Endothelial cell of umbilical vein (primary cell): ENCODE measurements at regions not wholly inside any gene's neighbourhood (a gene's known extent, or its start where the extent isn't known, plus 50 kb on each side); places are given as distances from the start of the nearest gene placed in this dataset.

Experiments
- BruUV-seq: library from RNA; stranded (reverse); fragments of 400-500 nt; replicated peaks from 2 replicates; lab custom pipeline; 2021; lab: Mats Ljungman, UMichigan
- CTCF ChIA-PET: fragments of 300-600, 350-600 bp; sonication (Branson Sonifier 250); formaldehyde crosslinking; loops from one replicate; lab custom pipeline; 2021; ENCODE audit warnings: antibody characterized with exemption, inconsistent platforms; lab: Charles Lee
- POLR2A ChIA-PET: fragments of 300-600, 350-600 bp; sonication (Branson Sonifier 250); formaldehyde crosslinking; loops from one replicate; lab custom pipeline; 2021; ENCODE audit warnings: antibody characterized with exemption, inconsistent platforms; lab: Charles Lee
- DNase-seq: peaks from one replicate; pipeline ENCODE4 v3.0.0-alpha.2; 2011; ENCODE audit warnings: low read depth, low spot score
- FAIRE-seq: peaks from 2 replicates; lab custom pipeline; 2011; peaks lifted over from hg19 to GRCh38; lab: Jason Lieb, UNC
- H2AFZ ChIP-seq: 2 replicates; pipeline ENCODE4 v1.6.0; 2012; ENCODE audit warnings: low read depth, low read length, control low read depth, inconsistent platforms
- H3K27ac ChIP-seq: 2 replicates; pipeline ENCODE4 v1.5.1; 2011; ENCODE audit warnings: low read depth, mild to moderate bottlenecking, control low read depth, low read length, moderate library complexity; ENCODE audit not compliant: insufficient read depth
- H3K27me3 ChIP-seq, 2 experiments: 2 replicates each; pipeline versions ENCODE4 v1.6.0 to v1.6.1; 2011; ENCODE audit warnings: low read length in 2 of 2, mixed read lengths in 1 of 2; ENCODE audit not compliant: control insufficient read depth in 2 of 2, insufficient read depth in 2 of 2
- H3K36me3 ChIP-seq, 2 experiments: 2 replicates in 1 of 2; 3 replicates in 1 of 2; pipeline ENCODE4 v1.5.1; 2011; ENCODE audit warnings: low read length in 2 of 2, mild to moderate bottlenecking in 1 of 2, moderate library complexity in 1 of 2; ENCODE audit not compliant: control insufficient read depth in 2 of 2, insufficient read depth in 2 of 2; ENCODE audit errors: extremely low read depth in 1 of 2
- H3K4me1 ChIP-seq: 3 replicates; pipeline ENCODE4 v1.5.1; 2011; ENCODE audit warnings: mild to moderate bottlenecking, low read length; ENCODE audit not compliant: control insufficient read depth, insufficient read depth; ENCODE audit errors: extremely low read depth
- H3K4me2 ChIP-seq: 2 replicates; pipeline ENCODE4 v1.6.1; 2011; ENCODE audit warnings: low read length, control low read depth, mixed read lengths; ENCODE audit not compliant: insufficient read depth
- H3K4me3 ChIP-seq, 3 experiments: fragments of 200-600 bp in 1 of 3; sonication (generic), shearing (Covaris generic) in 1 of 3; replicated peaks in 1 of 3; 2 replicates each; pipeline ENCODE4 v1.5.1; 2011 to 2016; ENCODE audit warnings: control low read depth in 3 of 3, low read length in 3 of 3, mild to moderate bottlenecking in 2 of 3, inconsistent platforms in 1 of 3, low read depth in 1 of 3, moderate library complexity in 1 of 3; ENCODE audit not compliant: insufficient read depth in 1 of 3
- H3K79me2 ChIP-seq: 2 replicates; pipeline ENCODE4 v1.6.0; 2012; ENCODE audit warnings: low read length, inconsistent platforms; ENCODE audit not compliant: control insufficient read depth, insufficient read depth
- H3K9ac ChIP-seq: replicated peaks from 2 replicates; pipeline ENCODE3; 2011; ENCODE audit warnings: low read length, control low read depth; ENCODE audit not compliant: insufficient read depth; ENCODE audit errors: extremely low read depth
- H3K9me1 ChIP-seq: replicated peaks from 3 replicates; pipeline ENCODE4 v1.6.0; 2011; ENCODE audit warnings: mild to moderate bottlenecking, low read length; ENCODE audit not compliant: control insufficient read depth, insufficient read depth; ENCODE audit errors: extremely low read depth
- H3K9me3 ChIP-seq: replicated peaks from 2 replicates; pipeline ENCODE4 v1.5.1; 2012; ENCODE audit warnings: low read length, inconsistent platforms; ENCODE audit not compliant: control insufficient read depth, insufficient read depth
- H4K20me1 ChIP-seq: replicated peaks from 2 replicates; pipeline ENCODE3; 2011; ENCODE audit warnings: mild to moderate bottlenecking, low read length; ENCODE audit not compliant: control insufficient read depth, insufficient read depth; ENCODE audit errors: extremely low read depth
- CTCF ChIP-seq, 2 donors: IDR thresholded peaks; 1 replicate in 1 of 2; 2 replicates in 1 of 2; pipeline ENCODE4 v1.5.1; 2011; ENCODE audit warnings: low read length in 2 of 2, mild to moderate bottlenecking in 2 of 2, moderate library complexity in 2 of 2, control low read depth in 1 of 2, inconsistent platforms in 1 of 2, low read depth in 1 of 2; ENCODE audit not compliant: insufficient read depth in 1 of 2; ENCODE audit errors: extremely low read depth in 1 of 2
- EZH2 ChIP-seq: IDR thresholded peaks from 2 replicates; pipeline ENCODE4 v1.6.1; 2012; ENCODE audit warnings: borderline replicate concordance, low read depth, mild to moderate bottlenecking, moderate library complexity, low read length, inconsistent platforms; ENCODE audit not compliant: severe bottlenecking
- FOS ChIP-seq: IDR thresholded peaks from 2 replicates; pipeline ENCODE4 v1.6.1; 2011; ENCODE audit warnings: mild to moderate bottlenecking, low read length, moderate library complexity, borderline replicate concordance; ENCODE audit not compliant: insufficient read depth
- GATA2 ChIP-seq: IDR thresholded peaks from 2 replicates; pipeline ENCODE4 v1.7.0; 2011; ENCODE audit warnings: low read depth, mild to moderate bottlenecking, moderate library complexity, mixed read lengths, low read length; ENCODE audit not compliant: insufficient read length, insufficient read depth
- JUN ChIP-seq: IDR thresholded peaks from 2 replicates; pipeline ENCODE4 v1.6.1; 2011; ENCODE audit warnings: borderline replicate concordance, low read depth; ENCODE audit not compliant: insufficient read length, insufficient read depth
- MAX ChIP-seq: IDR thresholded peaks from 2 replicates; pipeline ENCODE4 v1.6.1; 2011; ENCODE audit not compliant: insufficient read depth, insufficient read length
- MYC ChIP-seq: IDR thresholded peaks from one replicate; pipeline ENCODE4 v1.6.1; 2011; ENCODE audit warnings: mild to moderate bottlenecking, low read depth, low read length
- POLR2A ChIP-seq: IDR thresholded peaks from 2 replicates; pipeline ENCODE4 v1.6.1; 2012; ENCODE audit warnings: low read depth, mild to moderate bottlenecking, control low read depth, low read length
- POLR2AphosphoS5 ChIP-seq: IDR thresholded peaks from 2 replicates; pipeline ENCODE4 v1.6.1; 2012; ENCODE audit warnings: low read depth, mild to moderate bottlenecking, control low read depth, low read length, moderate library complexity; ENCODE audit not compliant: insufficient read depth
- dilution Hi-C: fragments of 300-500 bp; cut with MboI; formaldehyde crosslinking; loops from one replicate; pipeline ENCODE4 v1.15.0; 2019; ENCODE audit warnings: low sequenced_read_pairs; ENCODE audit not compliant: extremely low pct_ligation_motif_present
- intact Hi-C: fragments of 100-400 bp; cut with micrococcal nuclease; formaldehyde crosslinking; loops from one replicate; pipeline ENCODE4 v1.10.0; 2022

GRCh38 chr13:109593230-109593629, 193.2 kb downstream of the IRS2 start:
- Histone ChIP-seq H3K4me3 (no peak overlapping the region), H3K36me3 (no peaks in the 10 kb centered on the region), H3K9ac (no peak overlapping the region), H3K4me2 (no peak overlapping the region), H2AFZ (no peak overlapping the region), H3K9me1 (no peaks in the 10 kb centered on the region), H3K27me3 (no peaks in the 10 kb centered on the region), H3K9me3 (no peaks in the 10 kb centered on the region), H3K79me2 (no peaks in the 10 kb centered on the region), H3K4me1 (no peaks in the 10 kb centered on the region), H3K27ac (no peak overlapping the region), H4K20me1 (no peaks in the 10 kb centered on the region)
- intact Hi-C loops (no loop called here), dilution Hi-C loops (no loop called here)
- TF ChIP-seq POLR2A (no peak), GATA2 (no peak), EZH2 (no peak), MYC (no peak), CTCF (IDR thresholded peaks at IDR 0.05; ENCODE audit: extremely low read depth in 1 of 2, insufficient read depth in 1 of 2, low read depth in 1 of 2, low read length in 2 of 2) (no peak), JUN (no peak), FOS (no peak), POLR2AphosphoS5 (no peak), MAX (no peak)
- ChIA-PET POLR2A (no interaction called here), CTCF (no interaction called here)
- no TSS peak for BruUV-seq
- FAIRE-seq = no peak
- DNase-seq = no peak
